Nucleus accumbens (tissue), 56 donors: ENCODE measurements at regions not wholly inside any gene's neighbourhood (a gene's known extent, or its start where the extent isn't known, plus 50 kb on each side); places are given as distances from the start of the nearest gene placed in this dataset.

ENCODE experiments used
- DNase-seq, 56 donors: peaks; one replicate each; lab custom pipeline; 2025; lab: John Stamatoyannopoulos, UW

GRCh38 chr12:84315926-84316325 is 596.7 kb downstream of the SLC6A15 start:
- DNase-seq = no peak

GRCh38 chr12:84313323-84313675 is 599.3 kb downstream of the SLC6A15 start:
- no peak for DNase-seq

- DNase-seq = no peak
These were observed 604.4 kb downstream of the SLC6A15 start for GRCh38 chr12:84308211-84308610.

- no peak for DNase-seq
These were observed 607.5 kb downstream of the SLC6A15 start for GRCh38 chr12:84305144-84305543.

GRCh38 chr12:84294246-84294645 is 618.4 kb downstream of the SLC6A15 start:
- DNase-seq = no peak

- no peak for DNase-seq
These were observed 622.4 kb downstream of the SLC6A15 start for GRCh38 chr12:84290168-84290567.

GRCh38 chr12:84277986-84278385 is 634.6 kb downstream of the SLC6A15 start:
- no peak for DNase-seq

GRCh38 chr12:84276215-84276614 is 636.4 kb downstream of the SLC6A15 start:
- DNase-seq = no peak

GRCh38 chr12:84272324-84272723 is 640.3 kb downstream of the SLC6A15 start:
- DNase-seq = no peak

GRCh38 chr12:84270470-84271140 is 642.0 kb downstream of the SLC6A15 start:
- no peak for DNase-seq

- DNase-seq = no peak
These were observed 664.7 kb downstream of the SLC6A15 start for GRCh38 chr12:84247931-84248330.

- no peak for DNase-seq
These were observed 668.9 kb downstream of the SLC6A15 start for GRCh38 chr12:84243686-84244085.

GRCh38 chr12:84222841-84223240 is 689.8 kb downstream of the SLC6A15 start:
- no peak for DNase-seq

- DNase-seq = no peak
These were observed 694.2 kb downstream of the SLC6A15 start for GRCh38 chr12:84218406-84218805.

- no peak for DNase-seq
These were observed 710.6 kb downstream of the SLC6A15 start for GRCh38 chr12:84201976-84202375.

GRCh38 chr12:84198294-84198946 is 714.2 kb downstream of the SLC6A15 start:
- no peak for DNase-seq

- no peak for DNase-seq
These were observed 720.8 kb downstream of the SLC6A15 start for GRCh38 chr12:84191779-84192178.

- no peak for DNase-seq
These were observed 726.2 kb downstream of the SLC6A15 start for GRCh38 chr12:84186433-84186832.

GRCh38 chr12:84183576-84183975 is 729.0 kb downstream of the SLC6A15 start:
- DNase-seq = no peak

- no peak for DNase-seq
These were observed 738.5 kb downstream of the SLC6A15 start for GRCh38 chr12:84174115-84174514.

- DNase-seq = no peak
These were observed 739.7 kb downstream of the SLC6A15 start for GRCh38 chr12:84172823-84173424.

GRCh38 chr12:84166812-84167211 is 745.8 kb downstream of the SLC6A15 start:
- no peak for DNase-seq
